Daoy (cell line): ENCODE measurements at regions not wholly inside any gene's neighbourhood (a gene's known extent, or its start where the extent isn't known, plus 50 kb on each side); places are given as distances from the start of the nearest gene placed in this dataset.
"Not testable (repeated sequence)": the region's sequence is repeated elsewhere in the genome, so short reads cannot be mapped to it uniquely, and the experiment has no call there.

Source experiments
- DNase-seq: peaks from one replicate; pipeline ENCODE4 v3.0.0-alpha.2; 2015; ENCODE audit warnings: low read depth

- no peak for DNase-seq
Observed at GRCh38 chr12:131598717-131599116, 112.2 kb upstream of the SFSWAP start.

- no peak for DNase-seq
Observed at GRCh38 chr12:131599190-131600159, 111.4 kb upstream of the SFSWAP start.

GRCh38 chr12:131600160-131600532 is 110.7 kb upstream of the SFSWAP start:
- DNase-seq: no peak

- not testable (repeated sequence) for DNase-seq
Observed at GRCh38 chr12:131601499-131601898, 109.4 kb upstream of the SFSWAP start.

- DNase-seq: no peak
Observed at GRCh38 chr12:131603106-131603938, 107.6 kb upstream of the SFSWAP start.

- DNase-seq: peak; percentile 59
Observed at GRCh38 chr12:131603939-131604795, 106.7 kb upstream of the SFSWAP start.

GRCh38 chr12:131604859-131605258 is 106.0 kb upstream of the SFSWAP start:
- DNase-seq: no peak

GRCh38 chr12:131605304-131605829 is 105.5 kb upstream of the SFSWAP start:
- DNase-seq: no peak

- DNase-seq: peak; percentile 41
Observed at GRCh38 chr12:131606218-131606901, 104.5 kb upstream of the SFSWAP start.

- no peak for DNase-seq
Observed at GRCh38 chr12:131607658-131608447, 103.0 kb upstream of the SFSWAP start.

- DNase-seq: peak; percentile 72
Observed at GRCh38 chr12:131608740-131609690, 101.9 kb upstream of the SFSWAP start.

- DNase-seq: no peak
Observed at GRCh38 chr12:131609762-131610161, 101.1 kb upstream of the SFSWAP start.

- DNase-seq: no peak
Observed at GRCh38 chr12:131610181-131610580, 100.7 kb upstream of the SFSWAP start.

GRCh38 chr12:131610891-131611290 is 100.0 kb upstream of the SFSWAP start:
- DNase-seq: no peak

GRCh38 chr12:131611416-131612091 is 99.3 kb upstream of the SFSWAP start:
- no peak for DNase-seq

- DNase-seq: no peak
Observed at GRCh38 chr12:131612092-131612755, 98.7 kb upstream of the SFSWAP start.

GRCh38 chr12:131613186-131613585 is 97.7 kb upstream of the SFSWAP start:
- no peak for DNase-seq

- no peak for DNase-seq
Observed at GRCh38 chr12:131613678-131614077, 97.2 kb upstream of the SFSWAP start.
